ENCODE measurements at regions not wholly inside any gene's neighbourhood (a gene's known extent, or its start where the extent isn't known, plus 50 kb on each side); places are given as distances from the start of the nearest gene placed in this dataset.
"Not testable (repeated sequence)": the region's sequence is repeated elsewhere in the genome, so short reads cannot be mapped to it uniquely, and the experiment has no call there.

DNA sequence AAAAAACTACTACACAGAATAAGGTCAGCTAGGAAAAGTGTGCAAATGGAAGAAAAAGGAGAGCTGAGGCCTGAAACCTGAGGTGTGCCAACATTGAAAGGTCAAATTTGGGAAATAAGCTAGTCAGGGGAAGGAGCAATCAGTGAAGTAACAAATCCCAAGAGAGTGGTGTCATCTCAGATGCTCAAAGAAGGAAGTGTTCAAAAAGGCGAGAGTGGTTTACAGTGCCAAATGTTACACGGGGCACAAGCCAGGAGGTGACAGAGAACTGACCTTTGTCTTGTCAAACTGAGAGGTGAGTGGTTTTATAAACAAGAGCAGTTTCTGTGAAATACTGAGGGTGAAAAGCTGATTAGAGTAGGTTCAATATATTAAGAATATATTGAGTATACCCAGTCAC lies 83.0 kb upstream of the TCF21 start:
- intact Hi-C loops (cut with micrococcal nuclease), result no loop called here
- no peaks in the 10 kb centered on the region for H3K27me3 ChIP-seq (ENCODE audit: control insufficient read depth in 2 of 2, insufficient read depth in 2 of 2, low read length in 2 of 2)
- H3K36me3 ChIP-seq (ENCODE audit: control insufficient read depth in 2 of 3, insufficient read depth in 3 of 3, low read length in 3 of 3), result no peaks in the 10 kb centered on the region
- no peak for ATAC-seq
- DNase-seq, result no peak
- no peak overlapping the region for H3K4me3 ChIP-seq (ENCODE audit: low read length)
- no peak overlapping the region for H3K27ac ChIP-seq (ENCODE audit: low read depth, low read length)
- peaks cover 0 to 6% (median 1%) of the 10 kb centered on the region in 11 donors for H3K9me3 Mint-ChIP-seq
- ChIA-PET POLR2A (no interaction called here), CTCF (no interaction called here)
- H3K4me3 Mint-ChIP-seq, result no peak overlapping the region
- no peak overlapping the region for H3K27ac Mint-ChIP-seq
- H3K27me3 Mint-ChIP-seq, result peaks cover 4 to 60% (median 51%) of the 10 kb centered on the region in 5 donors
- no peaks in the 10 kb centered on the region for H3K4me1 ChIP-seq (ENCODE audit: control insufficient read depth in 2 of 2, insufficient read depth in 2 of 2, low read length in 2 of 2)
- H3K4me1 Mint-ChIP-seq, result no peaks in the 10 kb centered on the region
- H3K9me3 ChIP-seq (ENCODE audit: control insufficient read depth in 2 of 3, low read length in 3 of 3), result no peaks in the 10 kb centered on the region
- H3K36me3 Mint-ChIP-seq, result no peaks in the 10 kb centered on the region

DNA sequence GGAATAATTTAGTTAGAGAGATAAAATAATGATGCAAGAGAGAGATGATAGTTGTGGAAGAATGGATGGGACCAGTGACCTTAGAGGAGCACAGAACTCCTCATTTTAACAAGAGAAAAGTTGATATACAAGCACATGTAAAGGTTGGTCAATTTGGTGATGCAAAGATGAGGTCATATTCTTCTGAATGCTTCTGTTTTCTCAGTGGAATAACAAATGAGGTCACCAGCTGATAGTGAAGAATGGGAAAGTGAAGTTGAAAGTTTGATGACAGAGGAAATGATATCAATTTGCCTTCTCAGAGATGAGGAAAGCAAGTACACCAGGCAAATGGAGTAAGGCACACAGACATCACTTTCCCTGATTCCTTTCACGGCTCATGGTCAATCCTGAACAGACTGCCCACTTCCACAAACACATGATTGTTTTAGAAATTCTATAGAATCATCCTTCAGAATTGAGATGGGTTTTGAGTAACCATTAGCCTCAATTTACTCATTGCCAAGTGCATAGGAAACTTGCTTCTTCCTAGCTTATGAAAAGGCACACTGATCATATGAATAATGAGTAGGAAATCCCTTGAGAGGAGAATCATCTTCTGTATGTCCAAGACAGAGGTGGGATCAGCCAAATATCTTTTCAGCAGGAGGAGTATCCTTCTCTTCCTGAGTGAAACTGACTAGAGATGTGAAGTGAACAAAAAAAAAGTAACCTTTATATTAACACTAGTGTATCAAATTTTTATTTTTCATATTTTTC lies 82.4 kb upstream of the TCF21 start:
- no peak overlapping the region for H3K4me3 Mint-ChIP-seq
- peaks cover 0 to 13% (median 3%) of the 10 kb centered on the region in 11 donors for H3K9me3 Mint-ChIP-seq
- no peak overlapping the region for H3K4me3 ChIP-seq (ENCODE audit: low read length)
- ChIA-PET CTCF (no interaction called here), POLR2A (no interaction called here)
- H3K4me1 ChIP-seq (ENCODE audit: control insufficient read depth in 2 of 2, insufficient read depth in 2 of 2, low read length in 2 of 2), result no peaks in the 10 kb centered on the region
- H3K27ac ChIP-seq (ENCODE audit: low read depth, low read length), result no peak overlapping the region
- H3K27me3 Mint-ChIP-seq, result peaks cover 4 to 61% (median 50%) of the 10 kb centered on the region in 5 donors
- H3K27ac Mint-ChIP-seq, result no peak overlapping the region
- no peaks in the 10 kb centered on the region for H3K36me3 Mint-ChIP-seq
- no peaks in the 10 kb centered on the region for H3K9me3 ChIP-seq (ENCODE audit: control insufficient read depth in 2 of 3, low read length in 3 of 3)
- no peaks in the 10 kb centered on the region for H3K4me1 Mint-ChIP-seq
- intact Hi-C loops (cut with micrococcal nuclease), result no loop called here
- H3K36me3 ChIP-seq (ENCODE audit: control insufficient read depth in 2 of 3, insufficient read depth in 3 of 3, low read length in 3 of 3), result no peaks in the 10 kb centered on the region
- no peak for DNase-seq
- no peaks in the 10 kb centered on the region for H3K27me3 ChIP-seq (ENCODE audit: control insufficient read depth in 2 of 2, insufficient read depth in 2 of 2, low read length in 2 of 2)
- ATAC-seq, result no peak

DNA sequence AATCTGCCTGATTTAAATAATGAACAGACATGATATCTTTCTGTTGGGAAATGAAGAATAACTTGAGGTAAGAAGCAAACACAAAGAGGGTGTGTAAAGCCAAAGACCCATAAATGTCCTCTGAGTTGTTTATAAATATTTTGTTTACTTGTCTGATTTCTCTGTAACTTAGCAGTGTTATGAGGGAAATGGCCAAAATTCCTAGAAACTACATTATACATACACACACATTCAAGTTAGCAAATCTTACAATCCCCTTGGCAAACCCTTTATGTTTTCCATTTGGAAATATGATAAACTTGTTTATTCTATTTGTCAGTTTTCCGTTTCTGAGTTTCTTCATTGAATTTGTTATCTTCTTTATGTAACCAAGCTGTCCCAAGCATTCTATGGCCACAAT lies 81.4 kb upstream of the TCF21 start:
- no peak overlapping the region for H3K27ac ChIP-seq (ENCODE audit: low read depth, low read length)
- Mint-ChIP-seq H3K9me3 (peaks cover 0 to 11% (median 3%) of the 10 kb centered on the region in 11 donors), H3K4me1 (no peaks in the 10 kb centered on the region), H3K27ac (no peak overlapping the region), H3K4me3 (no peak overlapping the region), H3K36me3 (no peaks in the 10 kb centered on the region), H3K27me3 (peaks cover 4 to 59% (median 45%) of the 10 kb centered on the region in 5 donors)
- DNase-seq (no peak), ATAC-seq (no peak)
- no peaks in the 10 kb centered on the region for H3K27me3 ChIP-seq (ENCODE audit: control insufficient read depth in 2 of 2, insufficient read depth in 2 of 2, low read length in 2 of 2)
- no peaks in the 10 kb centered on the region for H3K9me3 ChIP-seq (ENCODE audit: control insufficient read depth in 2 of 3, low read length in 3 of 3)
- CTCF ChIA-PET, result no interaction called here
- no peaks in the 10 kb centered on the region for H3K4me1 ChIP-seq (ENCODE audit: control insufficient read depth in 2 of 2, insufficient read depth in 2 of 2, low read length in 2 of 2)
- no peaks in the 10 kb centered on the region for H3K36me3 ChIP-seq (ENCODE audit: control insufficient read depth in 2 of 3, insufficient read depth in 3 of 3, low read length in 3 of 3)
- intact Hi-C loops (cut with micrococcal nuclease), result no loop called here
- POLR2A ChIA-PET, result no interaction called here
- H3K4me3 ChIP-seq (ENCODE audit: low read length), result no peak overlapping the region

- no peaks in the 10 kb centered on the region for H3K9me3 ChIP-seq (ENCODE audit: control insufficient read depth in 2 of 3, low read length in 3 of 3)
- no peaks in the 10 kb centered on the region for H3K36me3 ChIP-seq (ENCODE audit: control insufficient read depth in 2 of 3, insufficient read depth in 3 of 3, low read length in 3 of 3)
- CTCF ChIA-PET, result no interaction called here
- Mint-ChIP-seq H3K27ac (no peak overlapping the region), H3K4me1 (no peaks in the 10 kb centered on the region), H3K4me3 (no peak overlapping the region), H3K27me3 (peaks cover 2 to 56% (median 48%) of the 10 kb centered on the region in 5 donors), H3K36me3 (no peaks in the 10 kb centered on the region), H3K9me3 (peaks cover 0 to 11% (median 3%) of the 10 kb centered on the region in 11 donors)
- H3K27ac ChIP-seq (ENCODE audit: low read depth, low read length), result no peak overlapping the region
- no peak overlapping the region for H3K4me3 ChIP-seq (ENCODE audit: low read length)
- DNase-seq (no peak), ATAC-seq (no peak)
- POLR2A ChIA-PET, result no interaction called here
- H3K4me1 ChIP-seq (ENCODE audit: control insufficient read depth in 2 of 2, insufficient read depth in 2 of 2, low read length in 2 of 2), result no peaks in the 10 kb centered on the region
- H3K27me3 ChIP-seq (ENCODE audit: control insufficient read depth in 2 of 2, insufficient read depth in 2 of 2, low read length in 2 of 2), result no peaks in the 10 kb centered on the region
- intact Hi-C loops (cut with micrococcal nuclease), result no loop called here
These were observed 79.5 kb upstream of the TCF21 start for GRCh38 chr6:133809406-133809805.

GRCh38 chr6:133811557-133811956 lies 77.4 kb upstream of the TCF21 start:
- H3K4me1 Mint-ChIP-seq, result no peaks in the 10 kb centered on the region
- no peaks in the 10 kb centered on the region for H3K27me3 ChIP-seq (ENCODE audit: control insufficient read depth in 2 of 2, insufficient read depth in 2 of 2, low read length in 2 of 2)
- DNase-seq (no peak), ATAC-seq (no peak)
- no peak overlapping the region for H3K4me3 ChIP-seq (ENCODE audit: low read length)
- no peak overlapping the region for H3K4me3 Mint-ChIP-seq
- intact Hi-C loops (cut with micrococcal nuclease), result no loop called here
- ChIA-PET CTCF (no interaction called here), POLR2A (no interaction called here)
- no peak overlapping the region for H3K27ac ChIP-seq (ENCODE audit: low read depth, low read length)
- H3K9me3 ChIP-seq (ENCODE audit: control insufficient read depth in 2 of 3, low read length in 3 of 3), result no peaks in the 10 kb centered on the region
- H3K36me3 ChIP-seq (ENCODE audit: control insufficient read depth in 2 of 3, insufficient read depth in 3 of 3, low read length in 3 of 3), result no peaks in the 10 kb centered on the region
- no peaks in the 10 kb centered on the region for H3K4me1 ChIP-seq (ENCODE audit: control insufficient read depth in 2 of 2, insufficient read depth in 2 of 2, low read length in 2 of 2)
- H3K27ac Mint-ChIP-seq, result no peak overlapping the region
- H3K27me3 Mint-ChIP-seq, result peaks cover 2 to 43% (median 31%) of the 10 kb centered on the region in 5 donors
- H3K9me3 Mint-ChIP-seq, result peaks cover 0 to 11% (median 2%) of the 10 kb centered on the region in 11 donors
- H3K36me3 Mint-ChIP-seq, result no peaks in the 10 kb centered on the region

DNA sequence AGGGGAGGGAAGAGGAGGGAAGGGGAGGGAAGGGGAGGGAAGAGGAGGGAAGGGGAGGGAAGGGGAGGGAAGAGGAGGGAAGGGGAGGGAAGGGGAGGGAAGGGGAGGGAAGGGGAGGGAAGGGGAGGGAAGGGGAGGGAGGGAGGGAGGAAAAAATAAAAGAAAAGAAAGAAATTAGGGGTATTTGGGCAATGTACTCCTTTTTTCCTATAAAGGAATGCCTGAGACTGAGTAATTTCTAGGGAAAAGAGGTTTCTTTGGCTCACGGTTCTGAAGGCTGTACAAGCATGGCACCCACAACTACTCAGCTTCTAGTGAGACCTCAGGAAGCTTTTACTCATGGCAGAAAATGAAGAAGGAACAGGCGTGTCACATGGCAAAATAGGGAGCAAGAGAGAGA lies 76.5 kb upstream of the TCF21 start:
- H3K4me1 ChIP-seq (ENCODE audit: control insufficient read depth in 2 of 2, insufficient read depth in 2 of 2, low read length in 2 of 2); intact Hi-C loops (cut with micrococcal nuclease); H3K27ac Mint-ChIP-seq; ATAC-seq; H3K36me3 Mint-ChIP-seq; H3K4me3 Mint-ChIP-seq; H3K4me3 ChIP-seq (ENCODE audit: low read length); CTCF ChIA-PET; POLR2A ChIA-PET; H3K9me3 ChIP-seq (ENCODE audit: control insufficient read depth in 2 of 3, low read length in 3 of 3); H3K4me1 Mint-ChIP-seq; H3K27ac ChIP-seq (ENCODE audit: low read depth, low read length); H3K36me3 ChIP-seq (ENCODE audit: control insufficient read depth in 2 of 3, insufficient read depth in 3 of 3, low read length in 3 of 3); DNase-seq; H3K27me3 ChIP-seq (ENCODE audit: control insufficient read depth in 2 of 2, insufficient read depth in 2 of 2, low read length in 2 of 2): not testable (repeated sequence)
- peaks cover 0 to 11% (median 2%) of the 10 kb centered on the region in 11 donors for H3K9me3 Mint-ChIP-seq
- peaks cover 2 to 43% (median 27%) of the 10 kb centered on the region in 5 donors for H3K27me3 Mint-ChIP-seq

DNA sequence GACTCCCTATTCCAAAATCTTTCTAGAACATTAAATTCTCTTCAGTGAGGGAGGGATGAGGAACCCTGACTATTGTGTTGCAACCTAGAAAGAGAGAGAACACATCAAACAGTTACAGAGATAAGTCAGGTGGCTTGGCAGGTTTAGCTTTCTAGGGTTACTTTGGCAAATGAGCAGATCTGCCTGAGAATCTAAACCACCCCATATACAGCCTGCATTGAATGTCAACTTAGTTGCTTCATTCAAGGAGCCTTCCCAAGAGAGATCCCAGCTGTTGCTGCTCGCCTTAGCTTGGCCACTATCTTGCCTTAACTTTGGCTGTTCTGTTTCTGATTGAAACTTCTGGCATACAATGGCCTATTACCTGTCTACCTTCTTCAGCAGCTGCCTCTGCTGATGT lies 74.7 kb upstream of the TCF21 start:
- no peak overlapping the region for H3K4me3 ChIP-seq (ENCODE audit: low read length)
- no peaks in the 10 kb centered on the region for H3K4me1 ChIP-seq (ENCODE audit: control insufficient read depth in 2 of 2, insufficient read depth in 2 of 2, low read length in 2 of 2)
- no peak for DNase-seq
- Mint-ChIP-seq H3K9me3 (peaks cover 0 to 11% (median 2%) of the 10 kb centered on the region in 11 donors), H3K4me1 (no peaks in the 10 kb centered on the region), H3K4me3 (no peak overlapping the region), H3K36me3 (no peaks in the 10 kb centered on the region), H3K27me3 (peaks cover 0 to 44% (median 21%) of the 10 kb centered on the region in 5 donors), H3K27ac (no peak overlapping the region)
- ChIA-PET CTCF (no interaction called here), POLR2A (no interaction called here)
- intact Hi-C loops (cut with micrococcal nuclease), result no loop called here
- H3K36me3 ChIP-seq (ENCODE audit: control insufficient read depth in 2 of 3, insufficient read depth in 3 of 3, low read length in 3 of 3), result no peaks in the 10 kb centered on the region
- H3K27ac ChIP-seq (ENCODE audit: low read depth, low read length), result no peak overlapping the region
- H3K27me3 ChIP-seq (ENCODE audit: control insufficient read depth in 2 of 2, insufficient read depth in 2 of 2, low read length in 2 of 2), result no peaks in the 10 kb centered on the region
- ATAC-seq, result no peak
- H3K9me3 ChIP-seq (ENCODE audit: control insufficient read depth in 2 of 3, low read length in 3 of 3), result no peaks in the 10 kb centered on the region

All from naive thymus-derived CD4-positive, alpha-beta T cell (primary cell).